Uterus (tissue), 3 donors: ENCODE measurements at regions not wholly inside any gene's neighbourhood (a gene's known extent, or its start where the extent isn't known, plus 50 kb on each side); places are given as distances from the start of the nearest gene placed in this dataset.

Source experiments
- DNase-seq, 2 donors: peaks; one replicate each; pipeline ENCODE4 v3.0.0-alpha.2; 2019 to 2020
- H3K27ac ChIP-seq, 2 donors: fragments of 200-600 bp; sonication (generic); 1 replicate in 1 of 2; 2 replicates in 1 of 2; pipeline ENCODE4 v1.5.1; 2016 to 2018
- H3K27me3 ChIP-seq, 2 donors: fragments of 200-600 bp; sonication (generic); one replicate each; pipeline ENCODE4 v1.5.1; 2018 to 2019; ENCODE audit warnings: control low read depth in 1 of 2
- H3K36me3 ChIP-seq, 2 donors: fragments of 200-600 bp; sonication (generic); one replicate each; pipeline ENCODE4 v1.5.1; 2019; ENCODE audit warnings: control low read depth in 1 of 2
- H3K4me1 ChIP-seq, 2 donors: fragments of 200-600 bp; sonication (generic); one replicate each; pipeline ENCODE4 v1.5.1; 2018 to 2019; ENCODE audit warnings: control low read depth in 1 of 2
- H3K4me3 ChIP-seq, 2 donors: fragments of 200-600 bp; sonication (generic); 1 replicate in 1 of 2; 2 replicates in 1 of 2; pipeline ENCODE4 v1.5.1; 2018 to 2019; ENCODE audit warnings: mild to moderate bottlenecking in 1 of 2
- H3K9me3 ChIP-seq, 2 donors: fragments of 200-600 bp; sonication (generic); one replicate each; pipeline ENCODE4 v1.5.1; 2019; ENCODE audit warnings: control low read depth in 1 of 2
- POLR2A ChIP-seq, 2 donors: fragments of 450-650 bp; IDR thresholded peaks; one replicate each; pipeline ENCODE4 v1.6.1; 2016; ENCODE audit warnings: antibody characterized with exemption in 2 of 2, mild to moderate bottlenecking in 1 of 2, moderate library complexity in 1 of 2
- intact Hi-C: fragments of 100-400 bp; cut with DNase I; formaldehyde crosslinking; loops from one replicate; pipeline ENCODE4 v1.15.1; 2023; ENCODE audit warnings: low total_unique reads
- TF ChIP-seq, protein P1 (sequence below), 4 experiments: fragments of 200-600 bp in 2 of 4; fragments of 450-650 bp in 2 of 4; sonication (generic) in 2 of 4; IDR thresholded peaks; one replicate each; pipeline ENCODE4 v1.5.1; 2016 to 2019; ENCODE audit warnings: antibody characterized with exemption in 4 of 4, mild to moderate bottlenecking in 2 of 4, moderate library complexity in 1 of 4
- donor health status: DM: yes; HTN: yes; CAD: no.

GRCh38 chr14:53539489-53540126 lies 386.5 kb upstream of the DDHD1 start:
- H3K27me3 ChIP-seq: no peaks in the 10 kb centered on the region
- peak; percentile 67 to 80 for DNase-seq

DNA sequence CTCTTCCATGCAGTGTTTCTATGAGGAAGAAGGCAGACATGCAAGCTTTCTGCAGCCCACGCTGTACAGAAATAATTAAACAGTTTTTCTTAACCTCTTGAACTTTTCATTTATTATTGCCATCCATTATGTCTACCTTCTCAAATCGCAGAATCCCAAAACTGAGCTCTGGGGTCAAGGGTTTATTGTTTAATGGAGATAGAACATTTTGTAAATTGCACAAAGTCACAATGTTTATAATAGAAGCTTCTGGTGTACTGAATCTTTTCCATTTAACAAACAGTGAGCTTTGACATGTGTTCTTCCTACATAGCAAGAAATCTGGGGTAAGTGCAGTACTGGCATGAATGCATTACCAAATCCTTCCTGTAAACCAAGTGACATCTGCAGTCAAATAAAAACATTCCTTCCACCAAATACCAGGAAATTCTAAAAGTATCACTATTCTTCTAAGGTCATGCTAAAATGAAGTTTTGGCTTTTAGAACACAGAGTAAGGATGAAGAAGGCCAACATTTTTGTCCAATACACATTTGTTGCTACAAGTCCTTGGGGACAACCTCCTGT lies 385.3 kb upstream of the DDHD1 start:
- intact Hi-C loops: no loop called here
- H3K27ac ChIP-seq: no peak overlapping the region
- H3K4me1 ChIP-seq: no peaks in the 10 kb centered on the region

More at GRCh38 chr14:53539489-53540126, 386.5 kb upstream of the DDHD1 start:
- intact Hi-C loops: loop anchor here (5.0 kb wide), 1 partner anchor 633 kb away; no protein-coding TSS in a partner anchor
- H3K27ac ChIP-seq: peak overlapping the region; percentile 23 to 29
- no peaks in the 10 kb centered on the region for H3K4me1 ChIP-seq
- TF ChIP-seq, protein P1, sequence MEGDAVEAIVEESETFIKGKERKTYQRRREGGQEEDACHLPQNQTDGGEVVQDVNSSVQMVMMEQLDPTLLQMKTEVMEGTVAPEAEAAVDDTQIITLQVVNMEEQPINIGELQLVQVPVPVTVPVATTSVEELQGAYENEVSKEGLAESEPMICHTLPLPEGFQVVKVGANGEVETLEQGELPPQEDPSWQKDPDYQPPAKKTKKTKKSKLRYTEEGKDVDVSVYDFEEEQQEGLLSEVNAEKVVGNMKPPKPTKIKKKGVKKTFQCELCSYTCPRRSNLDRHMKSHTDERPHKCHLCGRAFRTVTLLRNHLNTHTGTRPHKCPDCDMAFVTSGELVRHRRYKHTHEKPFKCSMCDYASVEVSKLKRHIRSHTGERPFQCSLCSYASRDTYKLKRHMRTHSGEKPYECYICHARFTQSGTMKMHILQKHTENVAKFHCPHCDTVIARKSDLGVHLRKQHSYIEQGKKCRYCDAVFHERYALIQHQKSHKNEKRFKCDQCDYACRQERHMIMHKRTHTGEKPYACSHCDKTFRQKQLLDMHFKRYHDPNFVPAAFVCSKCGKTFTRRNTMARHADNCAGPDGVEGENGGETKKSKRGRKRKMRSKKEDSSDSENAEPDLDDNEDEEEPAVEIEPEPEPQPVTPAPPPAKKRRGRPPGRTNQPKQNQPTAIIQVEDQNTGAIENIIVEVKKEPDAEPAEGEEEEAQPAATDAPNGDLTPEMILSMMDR (IDR thresholded peaks at IDR 0.05): peak; percentile 74 to 79 (median 76)
- TF ChIP-seq POLR2A (IDR thresholded peaks at IDR 0.05): no peak
- H3K4me3 ChIP-seq: no peak overlapping the region
- H3K9me3 ChIP-seq: no peaks in the 10 kb centered on the region
- H3K36me3 ChIP-seq: no peaks in the 10 kb centered on the region

GRCh38 chr14:53537422-53538315 lies 384.5 kb upstream of the DDHD1 start:
- intact Hi-C loops: no loop called here
- H3K36me3 ChIP-seq: no peaks in the 10 kb centered on the region
- DNase-seq: peak in 1 of 2 donors; percentile 15
- no peaks in the 10 kb centered on the region for H3K4me1 ChIP-seq
- no peaks in the 10 kb centered on the region for H3K9me3 ChIP-seq
- H3K27me3 ChIP-seq: no peaks in the 10 kb centered on the region
- TF ChIP-seq, protein P1 (IDR thresholded peaks at IDR 0.05): no peak
- no peak for TF ChIP-seq POLR2A (IDR thresholded peaks at IDR 0.05)
- H3K27ac ChIP-seq: peak overlapping the region in 1 of 2 donors; percentile 25
- no peak overlapping the region for H3K4me3 ChIP-seq

More for the DNA sequence above, 385.3 kb upstream of the DDHD1 start:
- DNase-seq: no peak
- Histone ChIP-seq H3K27me3 (no peaks in the 10 kb centered on the region), H3K4me3 (no peak overlapping the region), H3K36me3 (no peaks in the 10 kb centered on the region), H3K9me3 (no peaks in the 10 kb centered on the region)
- TF ChIP-seq POLR2A (IDR thresholded peaks at IDR 0.05): no peak
- TF ChIP-seq, protein P1 (IDR thresholded peaks at IDR 0.05): no peak

GRCh38 chr14:53536446-53536845 lies 383.3 kb upstream of the DDHD1 start:
- TF ChIP-seq POLR2A (IDR thresholded peaks at IDR 0.05): no peak
- TF ChIP-seq, protein P1 (IDR thresholded peaks at IDR 0.05): no peak
- Histone ChIP-seq H3K4me1 (no peaks in the 10 kb centered on the region), H3K4me3 (no peak overlapping the region), H3K27ac (no peak overlapping the region), H3K27me3 (no peaks in the 10 kb centered on the region), H3K36me3 (no peaks in the 10 kb centered on the region), H3K9me3 (no peaks in the 10 kb centered on the region)
- intact Hi-C loops: no loop called here
- DNase-seq: no peak
